ENCODE measurements at regions not wholly inside any gene's neighbourhood (a gene's known extent, or its start where the extent isn't known, plus 50 kb on each side); places are given as distances from the start of the nearest gene placed in this dataset.

GRCh38 chr6:62516291-62517141, 230.5 kb upstream of the KHDRBS2 start:
- CTCF ChIA-PET: no interaction called here
- Histone ChIP-seq H3K4me3 (ENCODE audit: low read depth in 2 of 2, low read length in 1 of 2) (no peak overlapping the region), H3K9ac (no peak overlapping the region), H3K27me3 (ENCODE audit: insufficient read depth) (no peaks in the 10 kb centered on the region), H3F3A (replicated peaks; ENCODE audit: insufficient read depth) (no peaks in the 10 kb centered on the region), H3K4me1 (ENCODE audit: control insufficient read depth in 1 of 2, insufficient read depth in 2 of 2, low read depth in 1 of 2, low read length in 1 of 2) (no peaks in the 10 kb centered on the region), H3K9me2 (no peaks in the 10 kb centered on the region), H3K36me3 (replicated peaks in 1 of 2; ENCODE audit: control insufficient read depth in 1 of 2, insufficient read depth in 2 of 2, low read length in 1 of 2) (no peaks in the 10 kb centered on the region), H2AFZ (ENCODE audit: low read depth) (no peak overlapping the region), H3K9me3 (no peaks in the 10 kb centered on the region), H3K27ac (ENCODE audit: low read depth in 2 of 2, low read length in 1 of 2) (no peak overlapping the region), H3K79me2 (ENCODE audit: insufficient read depth) (no peaks in the 10 kb centered on the region), H4K20me1 (ENCODE audit: insufficient read depth) (no peaks in the 10 kb centered on the region), H3K4me2 (no peak overlapping the region)
- no peak for TF ChIP-seq JUND (IDR thresholded peaks at IDR 0.05)
- no peak for TF ChIP-seq YY1 (IDR thresholded peaks at IDR 0.05; ENCODE audit: low read depth)
- TF ChIP-seq REST (IDR thresholded peaks at IDR 0.05; ENCODE audit: low read depth, low read length): no peak
- TF ChIP-seq FOXM1 (IDR thresholded peaks at IDR 0.05; ENCODE audit: low read depth): no peak
- TF ChIP-seq GABPA (IDR thresholded peaks at IDR 0.05; ENCODE audit: low read depth): no peak
- TF ChIP-seq, protein P1, sequence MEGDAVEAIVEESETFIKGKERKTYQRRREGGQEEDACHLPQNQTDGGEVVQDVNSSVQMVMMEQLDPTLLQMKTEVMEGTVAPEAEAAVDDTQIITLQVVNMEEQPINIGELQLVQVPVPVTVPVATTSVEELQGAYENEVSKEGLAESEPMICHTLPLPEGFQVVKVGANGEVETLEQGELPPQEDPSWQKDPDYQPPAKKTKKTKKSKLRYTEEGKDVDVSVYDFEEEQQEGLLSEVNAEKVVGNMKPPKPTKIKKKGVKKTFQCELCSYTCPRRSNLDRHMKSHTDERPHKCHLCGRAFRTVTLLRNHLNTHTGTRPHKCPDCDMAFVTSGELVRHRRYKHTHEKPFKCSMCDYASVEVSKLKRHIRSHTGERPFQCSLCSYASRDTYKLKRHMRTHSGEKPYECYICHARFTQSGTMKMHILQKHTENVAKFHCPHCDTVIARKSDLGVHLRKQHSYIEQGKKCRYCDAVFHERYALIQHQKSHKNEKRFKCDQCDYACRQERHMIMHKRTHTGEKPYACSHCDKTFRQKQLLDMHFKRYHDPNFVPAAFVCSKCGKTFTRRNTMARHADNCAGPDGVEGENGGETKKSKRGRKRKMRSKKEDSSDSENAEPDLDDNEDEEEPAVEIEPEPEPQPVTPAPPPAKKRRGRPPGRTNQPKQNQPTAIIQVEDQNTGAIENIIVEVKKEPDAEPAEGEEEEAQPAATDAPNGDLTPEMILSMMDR (IDR thresholded peaks at IDR 0.05): no peak
- TF ChIP-seq GATA2 (CRISPR knock-in tag; IDR thresholded peaks at IDR 0.05): no peak
- TF ChIP-seq EP300 (IDR thresholded peaks at IDR 0.05; ENCODE audit: borderline replicate concordance in 1 of 2, low read depth in 1 of 2, low read length in 1 of 2): no peak
- TF ChIP-seq ELF1 (IDR thresholded peaks at IDR 0.05): no peak
- WGBS (ENCODE audit: low lambda C conversion rate): 4% methylated on average over 7 of the region's 7 CpGs
- POLR2A ChIA-PET: no interaction called here
- DNase-seq: no peak

- Histone ChIP-seq H3K36me3 (replicated peaks in 1 of 2; ENCODE audit: control insufficient read depth in 1 of 2, insufficient read depth in 2 of 2, low read length in 1 of 2) (no peaks in the 10 kb centered on the region), H3K27me3 (ENCODE audit: insufficient read depth) (no peaks in the 10 kb centered on the region), H3K27ac (ENCODE audit: low read depth in 2 of 2, low read length in 1 of 2) (no peak overlapping the region), H2AFZ (ENCODE audit: low read depth) (no peak overlapping the region), H3K4me3 (ENCODE audit: low read depth in 2 of 2, low read length in 1 of 2) (no peak overlapping the region), H3F3A (replicated peaks; ENCODE audit: insufficient read depth) (no peaks in the 10 kb centered on the region), H3K9ac (no peak overlapping the region), H3K9me3 (no peaks in the 10 kb centered on the region), H3K9me2 (no peaks in the 10 kb centered on the region), H4K20me1 (ENCODE audit: insufficient read depth) (no peaks in the 10 kb centered on the region), H3K4me2 (no peak overlapping the region), H3K79me2 (ENCODE audit: insufficient read depth) (no peaks in the 10 kb centered on the region), H3K4me1 (ENCODE audit: control insufficient read depth in 1 of 2, insufficient read depth in 2 of 2, low read depth in 1 of 2, low read length in 1 of 2) (no peaks in the 10 kb centered on the region)
- no peak for DNase-seq
- ChIA-PET POLR2A (no interaction called here), CTCF (no interaction called here)
- 14% methylated on average over 6 of the region's 11 CpGs for WGBS (ENCODE audit: low lambda C conversion rate)
- no peak for TF ChIP-seq FOXJ3 (CRISPR knock-in tag; IDR thresholded peaks at IDR 0.05)
- TF ChIP-seq, protein P2, sequence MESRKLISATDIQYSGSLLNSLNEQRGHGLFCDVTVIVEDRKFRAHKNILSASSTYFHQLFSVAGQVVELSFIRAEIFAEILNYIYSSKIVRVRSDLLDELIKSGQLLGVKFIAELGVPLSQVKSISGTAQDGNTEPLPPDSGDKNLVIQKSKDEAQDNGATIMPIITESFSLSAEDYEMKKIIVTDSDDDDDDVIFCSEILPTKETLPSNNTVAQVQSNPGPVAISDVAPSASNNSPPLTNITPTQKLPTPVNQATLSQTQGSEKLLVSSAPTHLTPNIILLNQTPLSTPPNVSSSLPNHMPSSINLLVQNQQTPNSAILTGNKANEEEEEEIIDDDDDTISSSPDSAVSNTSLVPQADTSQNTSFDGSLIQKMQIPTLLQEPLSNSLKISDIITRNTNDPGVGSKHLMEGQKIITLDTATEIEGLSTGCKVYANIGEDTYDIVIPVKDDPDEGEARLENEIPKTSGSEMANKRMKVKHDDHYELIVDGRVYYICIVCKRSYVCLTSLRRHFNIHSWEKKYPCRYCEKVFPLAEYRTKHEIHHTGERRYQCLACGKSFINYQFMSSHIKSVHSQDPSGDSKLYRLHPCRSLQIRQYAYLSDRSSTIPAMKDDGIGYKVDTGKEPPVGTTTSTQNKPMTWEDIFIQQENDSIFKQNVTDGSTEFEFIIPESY (IDR thresholded peaks at IDR 0.05; ENCODE audit: borderline replicate concordance, low read depth): no peak
- TF ChIP-seq, protein P3, sequence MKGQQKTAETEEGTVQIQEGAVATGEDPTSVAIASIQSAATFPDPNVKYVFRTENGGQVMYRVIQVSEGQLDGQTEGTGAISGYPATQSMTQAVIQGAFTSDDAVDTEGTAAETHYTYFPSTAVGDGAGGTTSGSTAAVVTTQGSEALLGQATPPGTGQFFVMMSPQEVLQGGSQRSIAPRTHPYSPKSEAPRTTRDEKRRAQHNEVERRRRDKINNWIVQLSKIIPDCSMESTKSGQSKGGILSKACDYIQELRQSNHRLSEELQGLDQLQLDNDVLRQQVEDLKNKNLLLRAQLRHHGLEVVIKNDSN (IDR thresholded peaks at IDR 0.05; ENCODE audit: borderline replicate concordance, low read depth): no peak
- TF ChIP-seq SMC3 (IDR thresholded peaks at IDR 0.05; ENCODE audit: low read depth, low read length): no peak
- no peak for TF ChIP-seq RCOR1 (IDR thresholded peaks at IDR 0.05; ENCODE audit: low read length)
- TF ChIP-seq EP300 (IDR thresholded peaks at IDR 0.05; ENCODE audit: borderline replicate concordance in 1 of 2, low read depth in 1 of 2, low read length in 1 of 2): no peak
- no peak for TF ChIP-seq TAF1 (IDR thresholded peaks at IDR 0.05; ENCODE audit: borderline replicate concordance, low read depth, low read length)
- TF ChIP-seq CHD2 (IDR thresholded peaks at IDR 0.05; ENCODE audit: low read length, partially characterized antibody): no peak
- no peak for TF ChIP-seq FOSL2 (IDR thresholded peaks at IDR 0.05; ENCODE audit: borderline replicate concordance, low read depth)
These were observed 206.3 kb upstream of the KHDRBS2 start for GRCh38 chr6:62492192-62492822.
